HL-60 (cell line): ENCODE measurements at regions not wholly inside any gene's neighbourhood (a gene's known extent, or its start where the extent isn't known, plus 50 kb on each side); places are given as distances from the start of the nearest gene placed in this dataset.
"Not testable (repeated sequence)": the region's sequence is repeated elsewhere in the genome, so short reads cannot be mapped to it uniquely, and the experiment has no call there.

Source experiments
- DNase-seq, 2 experiments: peaks; one replicate each; pipeline ENCODE4 v3.0.0-alpha.2; 2010 to 2020; ENCODE audit warnings: low read depth in 1 of 2, low spot score in 1 of 2
- H3K27ac ChIP-seq: fragments of 250-450 bp; sonication (Bioruptor Pico); replicated peaks from 2 replicates; pipeline ENCODE4 v1.5.1; 2020; ENCODE audit warnings: mild to moderate bottlenecking, moderate library complexity
- H3K27me3 ChIP-seq: fragments of 250-450 bp; sonication (Bioruptor Pico); 2 replicates; pipeline ENCODE4 v1.5.1; 2021; ENCODE audit warnings: mild to moderate bottlenecking, moderate library complexity; ENCODE audit not compliant: insufficient read depth, poor library complexity, severe bottlenecking
- H3K4me3 ChIP-seq: replicated peaks from 2 replicates; pipeline ENCODE4 v1.5.1; 2011; ENCODE audit warnings: mild to moderate bottlenecking, control low read depth, low read length; ENCODE audit not compliant: insufficient read depth
- CTCF ChIP-seq: IDR thresholded peaks from one replicate; pipeline ENCODE4 v1.5.1; 2011; ENCODE audit warnings: low read length, control low read depth, inconsistent platforms; ENCODE audit not compliant: insufficient read depth
- GABPA ChIP-seq: IDR thresholded peaks from 2 replicates; pipeline ENCODE4 v1.6.1; 2012; ENCODE audit warnings: low read depth
- POLR2AphosphoS5 ChIP-seq: IDR thresholded peaks from 2 replicates; pipeline ENCODE4 v1.6.1; 2012; ENCODE audit warnings: low read depth
- REST ChIP-seq: IDR thresholded peaks from 2 replicates; pipeline ENCODE4 v1.6.1; 2012; ENCODE audit warnings: low read depth; ENCODE audit not compliant: insufficient replicate concordance
- SPI1 ChIP-seq: IDR thresholded peaks from 2 replicates; pipeline ENCODE4 v1.6.1; 2012; ENCODE audit warnings: low read depth, mild to moderate bottlenecking, borderline replicate concordance

- no peak overlapping the region for H3K27ac ChIP-seq
- no peak overlapping the region for H3K4me3 ChIP-seq
- no peak for TF ChIP-seq GABPA
- TF ChIP-seq SPI1, result no peak
- TF ChIP-seq REST, result no peak
- no peak for TF ChIP-seq CTCF
- no peak for TF ChIP-seq POLR2AphosphoS5
- no peaks in the 10 kb centered on the region for H3K27me3 ChIP-seq
- DNase-seq, result no peak
Observed at GRCh38 chr6:132115714-132116366, 164.7 kb upstream of the CCN2 start.

- Histone ChIP-seq H3K27me3 (no peaks in the 10 kb centered on the region), H3K4me3 (no peak overlapping the region), H3K27ac (no peak overlapping the region)
- TF ChIP-seq GABPA (no peak), REST (no peak), CTCF (no peak), SPI1 (no peak), POLR2AphosphoS5 (no peak)
- DNase-seq, result no peak
Observed at GRCh38 chr6:132114201-132114825, 163.1 kb upstream of the CCN2 start.

GRCh38 chr6:132109752-132110151 is 158.6 kb upstream of the CCN2 start:
- H3K27ac ChIP-seq, DNase-seq, H3K27me3 ChIP-seq, H3K4me3 ChIP-seq: not testable (repeated sequence)

GRCh38 chr6:132107896-132108295 is 156.7 kb upstream of the CCN2 start:
- Histone ChIP-seq H3K27ac (no peak overlapping the region), H3K4me3 (no peak overlapping the region), H3K27me3 (no peaks in the 10 kb centered on the region)
- TF ChIP-seq SPI1, result no peak
- TF ChIP-seq CTCF, result no peak
- no peak for TF ChIP-seq POLR2AphosphoS5
- TF ChIP-seq REST, result no peak
- no peak for TF ChIP-seq GABPA
- DNase-seq, result no peak
